Central memory CD8-positive, alpha-beta T cell (primary cell): ENCODE measurements at regions not wholly inside any gene's neighbourhood (a gene's known extent, or its start where the extent isn't known, plus 50 kb on each side); places are given as distances from the start of the nearest gene placed in this dataset.

ENCODE experiments used
- ATAC-seq: fragments of 150-1000 bp; cut with Tn5 transposase; replicated peaks from 2 replicates; pipeline ENCODE4 v1.10.0; 2022; ENCODE audit warnings: mild to moderate bottlenecking, moderate FRiP score, moderate number of reproducible peaks; ENCODE audit not compliant: poor library complexity, severe bottlenecking; ENCODE audit errors: extremely low read depth
- DNase-seq, 2 donors: peaks; one replicate each; pipeline ENCODE4 v3.0.0; 2021; ENCODE audit warnings: low spot score in 2 of 2
- H3K27ac Mint-ChIP-seq: one replicate; pipeline ENCODE4 v1.8.0; 2022; ENCODE audit warnings: low read depth, mild to moderate bottlenecking, moderate library complexity, mixed read lengths
- H3K27me3 Mint-ChIP-seq: one replicate; pipeline ENCODE4 v1.8.0; 2022; ENCODE audit warnings: mixed read lengths
- H3K36me3 Mint-ChIP-seq: one replicate; pipeline ENCODE4 v1.8.0; 2022; ENCODE audit warnings: mild to moderate bottlenecking, moderate library complexity, mixed read lengths; ENCODE audit not compliant: insufficient read depth
- H3K4me1 Mint-ChIP-seq: one replicate; pipeline ENCODE4 v1.8.0; 2022; ENCODE audit warnings: mixed read lengths
- H3K4me3 Mint-ChIP-seq: one replicate; pipeline ENCODE4 v1.8.0; 2022; ENCODE audit warnings: mild to moderate bottlenecking, moderate library complexity, mixed read lengths
- H3K9me3 Mint-ChIP-seq: one replicate; pipeline ENCODE4 v1.8.0; 2022; ENCODE audit warnings: mixed read lengths

DNA sequence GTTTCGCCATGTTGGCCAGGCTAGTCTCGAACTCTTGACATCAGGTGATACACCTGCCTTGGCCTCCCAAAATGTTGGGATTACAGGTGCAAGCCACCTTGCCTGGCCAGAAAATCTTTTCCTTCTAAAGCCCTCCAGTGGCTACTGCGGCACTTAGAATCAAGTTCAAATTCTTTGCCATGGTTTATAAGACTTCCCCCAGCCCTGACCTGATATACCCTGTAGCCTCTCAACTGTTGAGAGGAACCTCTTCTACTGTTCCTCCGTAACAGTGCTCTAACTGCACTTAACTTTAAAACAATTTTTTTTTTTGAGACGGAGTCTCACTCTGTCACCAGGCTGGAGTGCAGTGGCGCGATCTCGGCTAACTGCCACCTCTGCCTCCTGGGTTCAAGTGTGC, 235.6 kb downstream of the BCAS1 start:
- H3K36me3 Mint-ChIP-seq = peaks cover 10% of the 10 kb centered on the region
- ATAC-seq (no peak), DNase-seq (no peak)
- no peak overlapping the region for H3K4me3 Mint-ChIP-seq
- H3K27me3 Mint-ChIP-seq = no peaks in the 10 kb centered on the region
- H3K9me3 Mint-ChIP-seq = no peaks in the 10 kb centered on the region
- peaks cover 45% of the 10 kb centered on the region for H3K4me1 Mint-ChIP-seq
- H3K27ac Mint-ChIP-seq = peak overlapping the region; percentile 100

- Mint-ChIP-seq H3K27ac (peak overlapping the region; percentile 100), H3K36me3 (peaks cover 8% of the 10 kb centered on the region), H3K4me3 (peak overlapping the region; percentile 11), H3K4me1 (peaks cover 47% of the 10 kb centered on the region), H3K9me3 (no peaks in the 10 kb centered on the region), H3K27me3 (no peaks in the 10 kb centered on the region)
- ATAC-seq (no peak), DNase-seq (no peak)
Measured at GRCh38 chr20:53834062-53834442, 236.3 kb downstream of the BCAS1 start.

- H3K27ac Mint-ChIP-seq = peak overlapping the region; percentile 100
- H3K36me3 Mint-ChIP-seq = peaks cover 5% of the 10 kb centered on the region
- H3K27me3 Mint-ChIP-seq = no peaks in the 10 kb centered on the region
- H3K9me3 Mint-ChIP-seq = no peaks in the 10 kb centered on the region
- H3K4me1 Mint-ChIP-seq = peaks cover 52% of the 10 kb centered on the region
- ATAC-seq = no peak
- peak overlapping the region; percentile 11 for H3K4me3 Mint-ChIP-seq
- no peak for DNase-seq
Measured at GRCh38 chr20:53833333-53834061, 236.9 kb downstream of the BCAS1 start.

DNA sequence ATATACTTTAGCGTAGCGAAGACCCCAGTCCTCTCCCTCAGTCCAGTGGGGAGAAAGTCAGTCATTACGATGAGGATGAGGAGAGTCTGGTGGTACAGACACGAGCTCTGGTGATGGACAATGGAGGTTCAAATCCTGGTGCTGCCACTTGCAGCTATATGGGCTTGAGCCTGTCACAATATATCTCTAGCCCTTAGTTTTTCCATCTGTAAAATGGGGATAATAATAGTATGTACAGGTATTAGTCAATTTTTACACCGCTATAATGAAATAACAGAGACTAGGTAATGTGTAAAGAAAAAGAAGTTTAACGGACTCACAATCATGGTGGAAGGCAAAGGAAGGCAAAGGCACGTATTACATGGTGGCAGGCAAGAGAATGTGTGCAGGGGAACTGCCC, 237.9 kb downstream of the BCAS1 start:
- Mint-ChIP-seq H3K36me3 (peaks cover 4% of the 10 kb centered on the region), H3K4me3 (no peak overlapping the region), H3K9me3 (no peaks in the 10 kb centered on the region), H3K27ac (no peak overlapping the region), H3K4me1 (peaks cover 56% of the 10 kb centered on the region), H3K27me3 (no peaks in the 10 kb centered on the region)
- no peak for DNase-seq
- ATAC-seq = no peak

DNA sequence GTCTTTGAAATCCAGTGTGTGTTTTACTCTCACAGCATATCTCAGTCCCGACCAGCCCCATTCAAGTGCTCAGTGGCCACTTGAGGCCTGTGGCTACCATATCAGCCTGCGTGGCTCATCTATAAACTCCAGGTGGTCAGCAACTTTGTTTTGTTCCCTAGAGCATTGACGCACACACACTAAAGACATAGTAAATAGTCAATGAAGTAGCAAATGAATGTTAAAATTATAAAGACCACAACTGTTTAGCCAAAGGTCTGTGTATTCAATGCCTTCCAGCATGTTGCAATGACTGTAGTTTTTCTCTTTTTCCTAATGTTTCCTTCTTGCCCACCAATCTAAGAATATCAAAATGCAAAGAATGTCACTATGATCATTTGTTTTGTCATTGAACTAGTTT, 238.2 kb upstream of the ZNF217 start:
- Mint-ChIP-seq H3K9me3 (no peaks in the 10 kb centered on the region), H3K27me3 (no peaks in the 10 kb centered on the region), H3K4me3 (no peak overlapping the region), H3K27ac (no peak overlapping the region), H3K4me1 (peaks cover 55% of the 10 kb centered on the region), H3K36me3 (peaks cover 4% of the 10 kb centered on the region)
- DNase-seq (no peak), ATAC-seq (no peak)

GRCh38 chr20:53831228-53831627, 237.6 kb upstream of the ZNF217 start:
- Mint-ChIP-seq H3K4me3 (no peak overlapping the region), H3K4me1 (peaks cover 60% of the 10 kb centered on the region), H3K27ac (no peak overlapping the region), H3K27me3 (no peaks in the 10 kb centered on the region), H3K36me3 (peaks cover 4% of the 10 kb centered on the region), H3K9me3 (no peaks in the 10 kb centered on the region)
- DNase-seq = no peak
- ATAC-seq = no peak

DNA sequence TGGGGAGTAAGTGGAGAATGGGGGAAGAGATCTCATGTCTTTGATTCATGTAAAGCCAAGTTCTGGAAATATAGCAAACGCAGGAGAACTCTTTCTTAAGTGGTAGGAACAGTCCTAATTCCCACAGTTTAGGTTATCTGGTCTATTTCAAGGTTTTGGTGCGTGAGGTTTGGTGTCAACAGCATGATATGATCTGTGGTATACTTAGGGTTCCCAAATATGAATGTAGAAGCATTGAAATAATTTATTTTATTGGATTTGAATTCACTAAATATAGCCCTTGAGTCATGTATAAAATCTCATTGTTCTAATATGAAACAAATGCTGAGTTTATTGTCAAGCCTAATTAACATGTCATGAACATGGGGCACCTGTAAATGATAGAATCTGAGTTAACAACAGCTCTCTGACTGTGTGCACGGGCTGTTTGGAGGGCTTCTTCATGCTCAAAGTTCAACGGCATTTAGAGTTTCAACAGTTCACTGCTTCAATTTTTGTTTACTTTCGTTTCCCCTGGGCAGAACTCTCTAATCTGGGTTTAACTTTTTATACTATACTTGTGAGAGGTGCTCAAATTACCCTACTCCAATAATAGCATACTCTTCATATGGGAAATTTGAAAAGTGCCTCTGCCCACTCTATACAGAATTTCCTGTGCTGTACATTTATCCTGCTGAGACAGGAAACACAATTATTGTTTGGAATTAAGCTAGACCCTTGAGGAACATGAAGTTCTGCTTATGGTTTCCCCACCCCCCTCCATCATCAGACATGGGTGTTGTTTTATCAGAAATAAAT, 236.3 kb upstream of the ZNF217 start:
- Mint-ChIP-seq H3K27ac (peak overlapping the region; percentile 90), H3K27me3 (no peaks in the 10 kb centered on the region), H3K4me1 (peaks cover 54% of the 10 kb centered on the region), H3K9me3 (no peaks in the 10 kb centered on the region), H3K36me3 (no peaks in the 10 kb centered on the region), H3K4me3 (peak overlapping the region; percentile 72)
- ATAC-seq (peak; percentile 45), DNase-seq (no peak)

DNA sequence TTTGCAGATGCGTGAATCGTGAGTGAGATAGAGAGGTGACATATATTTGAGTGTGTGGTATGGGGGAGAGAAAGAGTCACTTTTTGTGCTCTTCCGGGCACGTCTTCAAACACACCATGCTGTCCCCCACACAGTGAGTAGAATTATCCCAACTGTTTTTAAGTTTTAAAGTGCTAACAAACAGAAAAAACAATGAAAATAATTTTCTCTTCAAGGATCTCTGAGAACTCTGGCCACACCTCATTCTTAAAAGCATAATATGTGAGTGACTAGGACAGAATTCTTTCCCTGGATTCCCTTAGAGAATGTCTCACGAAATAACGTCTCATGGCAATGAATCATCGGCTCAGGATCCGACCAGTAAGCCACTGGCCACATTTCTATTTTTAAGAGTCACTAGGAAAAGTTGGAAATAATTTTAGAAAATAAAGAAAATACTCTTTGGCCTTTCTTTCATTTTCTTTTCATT, 235.7 kb upstream of the ZNF217 start:
- H3K4me3 Mint-ChIP-seq = peak overlapping the region; percentile 72
- H3K36me3 Mint-ChIP-seq = no peaks in the 10 kb centered on the region
- H3K9me3 Mint-ChIP-seq = no peaks in the 10 kb centered on the region

DNA sequence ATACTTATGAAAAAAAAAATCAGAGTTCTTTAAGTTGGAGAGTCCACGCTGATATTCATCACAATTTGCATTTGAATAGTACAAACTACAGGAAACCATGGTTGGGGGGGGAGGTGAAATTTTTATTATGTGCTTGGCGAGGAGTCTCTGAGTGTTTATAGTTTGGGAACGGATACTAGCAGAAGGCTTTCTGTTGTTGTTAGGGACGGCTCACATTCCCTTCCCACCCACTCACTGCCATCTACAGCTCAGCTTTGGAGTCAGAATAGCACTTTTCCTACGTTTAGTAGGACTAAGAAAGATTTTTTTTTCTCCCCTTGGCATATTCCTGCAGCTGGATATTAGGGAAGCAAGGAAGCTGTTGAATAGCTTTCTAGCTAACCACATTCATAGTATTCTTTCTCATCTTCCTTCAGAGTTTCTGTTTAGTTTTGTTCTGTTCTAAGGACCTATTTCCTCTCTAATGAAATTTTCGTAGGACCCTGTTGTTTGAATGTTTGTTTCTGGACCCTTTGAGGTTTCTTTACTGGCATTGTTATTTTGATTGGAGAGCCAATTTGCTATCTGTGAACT, 235.1 kb upstream of the ZNF217 start:
- peak overlapping the region; percentile 90 for H3K27ac Mint-ChIP-seq

More for the DNA sequence above, 235.7 kb upstream of the ZNF217 start:
- H3K27me3 Mint-ChIP-seq = no peaks in the 10 kb centered on the region
- peak overlapping the region; percentile 90 for H3K27ac Mint-ChIP-seq
- ATAC-seq = peak; percentile 62
- H3K4me1 Mint-ChIP-seq = peaks cover 57% of the 10 kb centered on the region
- no peak for DNase-seq

DNA sequence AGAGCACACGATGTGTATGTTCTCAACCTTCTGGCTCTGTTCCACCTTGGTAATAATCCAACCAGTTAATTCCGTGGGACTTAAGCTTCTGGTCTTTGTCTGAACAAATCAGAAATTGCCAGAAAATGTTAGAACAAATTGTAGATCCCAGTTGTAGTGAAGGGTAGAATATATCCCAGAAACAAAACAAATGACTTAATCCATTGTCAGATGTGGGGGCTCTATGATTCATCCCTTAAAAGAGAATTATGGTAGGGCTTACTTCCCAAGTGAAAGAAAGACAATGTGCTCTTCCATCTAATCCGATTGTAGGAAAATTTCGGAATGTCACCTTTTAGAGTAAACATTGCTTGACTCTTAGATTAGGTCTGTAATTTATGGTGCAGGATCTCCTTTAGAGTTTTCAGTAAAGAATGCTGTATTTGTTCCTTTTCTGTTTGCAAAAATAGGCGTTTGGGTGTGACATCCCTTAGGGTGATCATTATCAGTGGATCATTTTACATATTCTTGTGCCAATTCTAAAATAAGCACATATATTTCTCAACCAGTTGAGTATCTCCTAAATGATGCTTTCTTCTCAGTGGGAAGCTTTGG, 234.5 kb upstream of the ZNF217 start:
- Mint-ChIP-seq H3K9me3 (no peaks in the 10 kb centered on the region), H3K27me3 (no peaks in the 10 kb centered on the region), H3K27ac (peak overlapping the region; percentile 90), H3K36me3 (no peaks in the 10 kb centered on the region), H3K4me1 (peaks cover 57% of the 10 kb centered on the region), H3K4me3 (peak overlapping the region; percentile 72)
- no peak for DNase-seq
- no peak for ATAC-seq

More for the DNA sequence above, 235.1 kb upstream of the ZNF217 start:
- ATAC-seq (no peak), DNase-seq (no peak)
- Mint-ChIP-seq H3K27me3 (no peaks in the 10 kb centered on the region), H3K9me3 (no peaks in the 10 kb centered on the region), H3K4me1 (peaks cover 57% of the 10 kb centered on the region), H3K36me3 (no peaks in the 10 kb centered on the region), H3K4me3 (peak overlapping the region; percentile 72)

- no peak for DNase-seq
- Mint-ChIP-seq H3K27me3 (no peaks in the 10 kb centered on the region), H3K36me3 (no peaks in the 10 kb centered on the region), H3K4me1 (peaks cover 53% of the 10 kb centered on the region), H3K4me3 (no peak overlapping the region), H3K27ac (peak overlapping the region; percentile 90), H3K9me3 (no peaks in the 10 kb centered on the region)
- ATAC-seq = no peak
Measured at GRCh38 chr20:53827292-53828087, 233.9 kb upstream of the ZNF217 start.
